Stimulated activated naive CD4-positive, alpha-beta T cell (primary cell): ENCODE measurements at regions not wholly inside any gene's neighbourhood (a gene's known extent, or its start where the extent isn't known, plus 50 kb on each side); places are given as distances from the start of the nearest gene placed in this dataset.
"Not testable (repeated sequence)": the region's sequence is repeated elsewhere in the genome, so short reads cannot be mapped to it uniquely, and the experiment has no call there.

Experiments
- DNase-seq, 6 experiments: peaks; one replicate each; lab custom pipeline; 2025; lab: John Stamatoyannopoulos, UW

DNA sequence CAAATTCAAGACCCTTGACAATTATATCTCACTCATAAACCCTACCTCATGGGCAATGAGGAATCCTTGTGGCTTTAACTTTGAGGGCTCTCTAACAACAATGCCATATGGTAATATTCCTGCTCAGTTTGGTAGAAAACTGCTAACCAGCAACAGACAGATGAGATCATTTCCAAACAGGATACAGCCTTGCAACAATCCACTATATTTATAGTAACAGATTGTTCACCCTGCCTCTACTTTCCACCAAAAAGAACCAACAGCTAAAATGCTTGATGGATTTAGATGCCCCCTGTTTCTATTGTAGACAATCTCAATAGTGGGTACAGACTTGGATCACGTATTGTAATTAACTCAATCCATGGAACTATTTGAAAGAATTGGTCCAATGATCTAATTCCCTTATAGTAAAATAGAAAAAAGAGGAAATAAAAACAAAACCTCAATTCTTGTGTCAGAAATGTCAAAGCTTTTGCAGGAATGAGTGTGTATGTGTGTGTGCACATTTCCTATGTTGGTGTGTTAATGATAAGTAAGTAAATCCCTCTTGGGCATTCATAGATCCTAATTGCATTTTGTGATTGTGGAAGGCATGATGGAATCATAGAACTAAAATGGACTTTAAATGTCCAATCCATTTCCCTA lies 100.0 kb upstream of the EDEM3 start:
- DNase-seq: no peak

DNA sequence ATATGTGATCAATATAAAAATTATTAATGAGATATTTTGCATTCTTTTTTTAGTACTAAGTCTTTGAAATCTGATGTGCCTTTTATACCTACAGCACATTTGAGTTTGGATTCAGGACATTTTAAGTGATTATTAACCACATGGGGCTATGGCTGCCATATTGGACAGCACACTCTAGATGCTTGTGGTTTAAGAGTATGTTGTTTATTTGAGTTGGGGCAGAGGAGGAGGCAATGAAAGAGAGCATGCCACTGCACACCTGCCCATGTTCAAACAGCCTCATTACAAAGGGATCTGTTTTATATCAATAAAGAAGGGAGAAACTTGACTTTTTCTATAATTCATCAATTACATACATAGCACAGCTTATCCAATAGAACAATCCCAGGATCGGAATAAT lies 99.4 kb upstream of the EDEM3 start:
- DNase-seq: no peak

DNA sequence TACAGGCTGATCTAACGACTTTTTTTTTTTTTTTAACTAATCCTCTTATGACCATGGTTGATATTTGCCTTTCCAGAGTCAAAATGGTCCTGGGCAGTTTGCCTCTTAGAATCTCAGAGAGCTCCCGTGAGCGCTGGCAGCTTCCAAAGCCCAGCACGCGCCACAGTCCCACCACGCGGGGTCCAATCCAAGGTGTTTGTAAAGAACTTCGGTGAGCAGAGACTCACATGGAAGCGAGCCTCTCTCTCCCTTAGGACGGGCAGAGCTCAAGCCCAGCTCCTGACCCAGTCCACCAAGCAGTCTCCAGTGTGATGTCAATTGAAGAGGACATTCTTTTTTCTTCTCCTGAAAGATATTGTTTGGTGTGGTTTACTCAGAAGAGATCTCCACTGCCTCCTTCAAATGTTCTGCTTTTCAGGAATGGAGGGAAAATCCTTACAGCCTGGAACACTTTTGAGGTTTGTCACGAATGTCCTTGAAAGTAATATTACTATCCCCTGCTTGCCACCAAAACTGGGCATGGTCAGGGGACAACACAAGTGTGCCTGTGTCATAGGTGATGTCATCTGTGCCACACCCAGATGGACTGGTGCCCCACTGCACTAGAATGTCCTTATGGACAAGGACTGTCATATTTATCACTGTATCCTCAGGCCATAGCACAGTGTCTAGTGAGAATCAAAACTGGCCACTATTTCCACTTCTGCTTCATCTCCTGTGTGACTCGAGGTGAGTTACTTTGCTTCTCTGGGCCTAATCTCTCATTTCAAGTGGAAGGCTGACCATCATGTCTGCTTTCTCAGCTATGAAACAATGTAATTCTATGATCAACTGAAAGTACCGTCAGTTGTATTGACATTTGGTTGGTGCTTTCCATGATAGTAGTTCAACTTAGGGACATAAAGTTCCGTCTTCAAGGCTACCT lies 97.4 kb upstream of the EDEM3 start:
- DNase-seq: no peak

DNA sequence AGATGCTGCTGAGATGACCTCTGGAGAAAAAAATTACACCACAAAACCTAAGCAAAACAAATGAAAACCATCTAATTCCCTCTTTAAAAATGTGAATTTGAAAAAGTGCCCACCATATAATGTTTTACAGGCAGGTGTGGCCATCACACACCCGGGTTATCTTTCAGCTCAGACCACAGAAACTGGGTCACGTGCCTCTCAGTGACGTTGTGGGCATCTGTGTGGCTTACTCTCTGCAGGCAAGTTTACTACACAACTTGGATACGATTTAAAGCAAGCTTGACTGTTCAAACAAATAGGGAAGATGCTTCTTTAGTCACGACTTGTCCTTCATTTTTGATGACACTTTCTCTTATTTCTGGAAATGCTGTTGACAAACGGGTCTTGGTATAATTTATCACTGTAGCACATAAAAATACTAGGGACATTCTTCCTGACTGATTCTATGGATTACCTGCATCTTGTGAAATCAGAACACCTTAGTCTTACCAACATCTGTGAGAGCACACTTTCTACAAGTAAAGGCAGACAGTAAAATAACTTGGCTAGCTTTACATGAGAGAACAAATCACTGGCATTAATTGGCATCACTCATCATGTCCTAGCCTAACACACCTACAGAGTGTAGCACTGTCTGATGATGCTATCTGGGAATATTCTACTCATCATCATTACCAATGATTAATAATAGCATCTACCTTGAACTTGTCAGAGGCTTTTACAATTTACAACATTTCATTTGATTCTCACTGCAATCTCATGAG lies 89.3 kb upstream of the EDEM3 start:
- DNase-seq: peak in 1 of 6 experiments; percentile 3

DNA sequence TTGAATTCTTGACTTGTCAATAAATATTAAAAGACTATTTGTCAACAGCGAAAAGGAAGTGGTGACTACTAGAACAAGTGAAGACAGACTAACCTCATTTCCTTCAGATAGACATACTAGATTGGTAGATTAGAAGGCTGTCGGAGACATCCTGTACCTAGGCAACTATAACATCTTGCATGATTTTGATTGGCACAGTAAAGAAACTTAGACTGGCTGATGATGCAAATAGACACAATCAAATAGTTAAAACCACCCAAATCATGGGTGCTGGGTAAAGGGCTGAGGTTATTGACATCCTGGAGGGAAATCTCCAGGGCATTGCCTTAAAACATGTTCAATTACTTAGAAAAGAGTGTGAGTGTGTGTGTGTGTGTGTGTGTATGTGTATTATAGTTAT lies 85.9 kb upstream of the EDEM3 start:
- DNase-seq: peak in 1 of 6 experiments; percentile 15

DNA sequence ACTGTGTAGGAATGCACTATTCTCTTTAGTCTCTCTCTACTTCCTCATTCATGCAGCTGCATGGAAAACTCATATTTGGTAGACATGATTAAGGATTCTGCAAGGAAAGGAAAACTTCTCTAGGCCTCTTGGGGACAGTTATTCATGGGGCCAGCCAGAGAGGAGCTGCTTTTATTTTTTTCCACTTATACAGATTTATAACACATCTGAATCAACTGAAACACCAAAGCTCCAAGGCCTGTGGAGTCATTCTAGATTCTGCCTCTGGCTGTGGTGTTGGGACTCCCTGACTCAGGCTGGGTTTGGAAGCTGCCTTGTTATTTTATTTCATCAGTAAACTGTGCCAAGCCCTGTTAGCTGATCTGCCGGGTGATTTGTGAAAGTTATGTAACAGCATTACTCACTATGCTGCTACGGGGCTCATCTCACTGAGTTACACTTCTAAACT lies 83.9 kb upstream of the EDEM3 start:
- no peak for DNase-seq

DNA sequence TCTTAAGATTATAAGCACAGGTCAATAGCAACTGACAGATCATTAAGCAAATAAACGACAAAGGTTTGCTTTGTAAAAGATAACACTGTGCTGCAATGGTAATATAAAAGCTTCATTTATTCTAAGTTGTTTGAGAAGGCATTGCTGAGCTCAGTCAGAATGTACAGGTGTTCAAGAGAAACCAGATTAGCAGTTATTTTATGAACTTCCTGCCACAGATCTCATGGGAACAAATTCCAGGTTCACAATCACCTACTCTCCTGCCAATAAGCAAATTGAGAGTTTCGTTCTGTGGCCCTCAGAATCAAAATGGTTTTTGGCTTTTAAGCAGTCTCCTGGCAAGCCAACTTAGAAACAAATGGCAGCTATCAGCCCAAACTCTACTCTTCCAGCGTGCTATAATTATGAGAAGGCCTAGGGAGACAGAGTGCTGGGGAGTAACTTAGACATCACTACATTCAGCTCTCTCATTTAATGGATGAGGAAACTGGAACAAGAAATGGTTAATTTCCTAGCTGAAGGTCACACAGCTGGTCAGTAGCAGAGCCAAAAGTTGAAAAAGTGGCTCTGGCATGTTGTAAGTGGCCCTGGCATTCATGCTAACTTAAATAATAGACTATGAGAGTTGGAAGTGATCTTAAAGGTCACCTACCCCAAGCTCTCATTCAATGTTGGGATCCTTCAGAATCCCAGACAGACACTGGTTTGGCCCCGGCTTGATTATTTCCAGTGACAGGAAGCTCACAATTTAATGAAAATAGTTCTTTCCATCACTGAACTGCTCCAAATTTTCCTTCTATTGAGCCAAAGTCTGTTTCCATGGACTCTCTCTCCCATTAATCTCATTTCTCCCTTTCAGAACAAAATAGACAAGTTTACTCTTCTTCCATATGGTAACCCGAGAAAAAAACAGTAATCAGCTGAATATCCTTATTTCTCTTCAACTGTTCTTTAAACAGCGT lies 82.6 kb upstream of the EDEM3 start:
- no peak for DNase-seq

DNA sequence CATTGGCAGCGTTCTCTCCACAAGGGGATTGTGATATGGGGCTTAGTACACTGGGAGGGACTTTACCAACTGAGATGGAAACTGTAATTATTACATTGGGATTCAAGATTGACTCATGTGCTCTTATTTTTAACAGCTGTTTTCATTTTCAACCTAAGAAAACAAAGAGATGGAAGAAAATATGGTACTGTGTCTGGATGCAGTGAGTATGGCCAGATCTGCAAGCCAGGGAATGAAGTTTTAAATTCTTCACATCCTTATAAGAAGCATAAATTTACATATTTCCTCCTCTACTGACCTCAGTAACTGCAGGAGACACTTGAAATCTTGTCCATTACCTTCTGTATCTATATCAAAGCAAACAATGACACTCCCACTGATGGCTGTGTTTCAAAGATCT lies 81.5 kb upstream of the EDEM3 start:
- no peak for DNase-seq

DNA sequence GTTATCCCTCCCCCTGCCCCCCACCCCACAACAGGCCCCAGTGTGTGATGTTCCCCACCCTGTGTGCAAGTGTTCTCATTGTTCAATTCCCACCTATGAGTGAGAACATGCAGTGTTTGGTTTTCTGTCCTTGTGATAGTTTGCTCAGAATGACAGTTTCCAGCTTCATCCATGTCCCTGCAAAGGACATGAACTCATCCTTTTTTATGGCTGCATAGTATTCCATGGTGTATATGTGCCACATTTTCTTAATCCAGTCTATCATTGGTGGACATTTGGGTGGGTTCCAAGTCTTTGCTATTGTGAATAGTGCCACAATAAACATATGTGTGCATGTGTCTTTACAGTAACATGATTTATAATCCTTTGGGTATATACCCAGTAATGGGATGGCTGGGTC lies 79.3 kb upstream of the EDEM3 start:
- DNase-seq: not testable (repeated sequence)

DNA sequence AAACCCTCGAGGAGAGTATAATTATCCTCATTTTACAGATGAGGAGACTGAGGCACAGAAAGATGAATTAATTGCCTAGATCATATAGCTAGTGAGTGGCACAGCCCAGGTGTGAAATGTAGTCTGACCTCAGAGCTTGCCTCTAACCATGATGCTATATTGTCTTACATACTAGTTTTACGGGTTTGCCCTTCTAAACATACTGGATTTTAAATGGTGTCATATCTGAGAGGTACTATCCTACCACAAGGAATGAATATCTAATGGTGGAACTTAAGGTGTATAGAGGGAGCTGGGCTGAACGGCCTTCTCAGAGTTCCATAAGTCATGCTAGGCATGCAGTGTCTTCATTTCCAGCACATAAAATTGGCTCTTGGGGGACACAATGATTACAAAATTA lies 77.9 kb upstream of the EDEM3 start:
- no peak for DNase-seq

DNA sequence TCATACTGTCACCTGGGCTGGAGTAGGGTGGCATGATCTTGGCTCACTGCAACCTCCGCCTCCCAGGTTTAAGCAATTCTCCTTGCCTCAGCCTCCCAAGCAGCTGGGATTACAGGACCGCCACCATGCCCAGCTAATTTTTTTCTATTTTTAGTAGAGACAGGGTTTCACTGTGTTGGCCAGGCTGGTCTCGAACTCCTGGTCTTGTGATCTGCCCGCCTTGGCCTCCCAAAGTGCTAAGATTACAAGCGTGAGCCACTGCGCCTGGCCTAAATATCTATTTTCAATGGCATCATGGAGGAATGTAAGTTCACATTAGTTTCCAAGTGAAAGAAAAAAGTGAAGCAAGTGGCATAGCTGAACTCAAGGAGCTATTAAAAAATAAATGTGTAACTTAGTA lies 74.8 kb upstream of the EDEM3 start:
- DNase-seq: not testable (repeated sequence)

DNA sequence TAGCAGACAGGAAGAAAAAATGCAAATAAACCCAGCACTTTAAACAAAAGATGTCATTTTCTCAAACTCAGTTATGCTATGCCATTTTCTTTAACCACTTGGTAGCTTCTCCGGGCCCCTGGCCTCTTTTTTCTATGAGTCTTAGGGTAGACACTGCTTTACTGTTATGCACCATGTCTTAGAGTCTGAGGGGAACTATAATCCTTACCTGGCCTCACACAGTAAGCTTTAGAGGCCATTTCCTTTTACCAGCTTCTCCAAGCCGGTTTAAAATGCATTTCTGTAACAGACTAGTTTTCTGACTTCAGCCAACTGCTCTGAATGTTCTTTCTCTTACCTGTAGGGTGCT lies 73.7 kb upstream of the EDEM3 start:
- no peak for DNase-seq

DNA sequence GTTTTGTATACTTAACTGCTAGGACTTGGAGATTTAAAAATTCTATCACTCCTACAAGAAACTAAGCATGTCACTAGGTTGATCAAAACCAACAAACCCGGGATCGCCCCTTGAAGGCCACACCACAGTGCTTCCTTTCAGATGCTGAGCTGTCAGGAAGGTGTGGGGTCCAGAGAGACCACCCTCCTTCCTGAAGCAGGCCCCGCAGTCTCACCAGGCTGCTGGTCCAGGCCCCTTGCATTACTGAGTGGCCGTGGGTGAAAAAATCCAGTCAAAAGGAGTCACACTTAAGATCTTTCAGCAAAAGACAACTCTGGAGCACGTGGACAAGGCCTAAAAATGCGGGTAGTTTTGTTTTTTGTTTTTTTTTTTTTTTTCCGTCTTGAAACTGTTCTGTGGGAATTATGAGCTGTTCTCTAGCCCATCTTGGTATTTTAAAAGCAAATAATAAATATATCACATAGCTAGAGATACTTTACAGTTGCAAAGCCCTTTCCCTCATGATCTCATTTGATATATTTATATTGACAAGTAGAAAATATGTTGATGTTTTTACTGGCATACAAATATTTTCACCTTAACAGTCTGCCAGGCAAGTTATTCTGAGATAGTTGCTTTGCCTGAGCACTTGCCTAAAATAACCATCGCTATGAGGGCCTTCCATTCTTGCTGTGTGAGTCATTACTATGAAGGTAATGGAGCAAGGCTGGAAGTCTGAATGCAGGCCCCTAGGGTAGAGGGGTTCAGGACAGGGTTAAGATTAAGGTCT lies 73.1 kb upstream of the EDEM3 start:
- DNase-seq: no peak

DNA sequence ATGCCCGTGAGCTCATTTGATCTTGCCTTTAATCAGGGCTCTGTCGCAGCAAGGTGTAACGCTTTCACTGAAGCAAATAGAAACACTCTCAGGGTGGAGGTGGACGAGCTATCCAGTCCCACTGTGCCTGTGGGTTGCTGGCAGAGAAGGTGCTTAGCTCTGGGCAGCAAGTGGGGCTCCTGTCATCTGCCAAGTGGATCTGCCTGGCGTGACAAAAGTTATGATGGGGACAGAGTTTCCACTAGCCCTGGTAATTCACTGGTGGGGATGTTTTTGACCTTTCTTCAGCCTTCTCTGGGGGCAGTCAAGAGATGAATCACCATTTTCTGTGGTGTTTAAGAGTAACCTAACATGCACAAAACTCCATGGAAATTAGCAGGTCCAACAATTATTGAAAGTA lies 71.3 kb upstream of the EDEM3 start:
- DNase-seq: no peak

DNA sequence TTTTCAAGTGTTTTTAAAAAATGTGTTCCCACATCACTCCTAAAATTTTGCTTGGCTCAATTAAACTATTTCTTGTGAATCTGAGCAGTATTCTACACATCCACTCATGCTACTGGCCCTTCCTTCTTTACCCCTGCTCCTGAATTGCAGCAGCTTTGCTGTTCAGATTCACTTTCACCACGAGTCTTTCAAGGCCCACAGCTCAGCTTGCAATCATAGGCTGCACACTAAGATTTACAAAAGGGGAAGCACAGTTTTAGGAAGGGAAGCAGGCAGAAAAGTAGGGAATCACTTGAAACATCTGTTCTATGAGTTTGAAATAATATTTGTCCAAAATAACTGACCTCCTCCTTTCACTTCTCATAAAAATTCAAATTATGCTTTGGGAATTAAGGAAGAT lies 70.9 kb upstream of the EDEM3 start:
- no peak for DNase-seq

DNA sequence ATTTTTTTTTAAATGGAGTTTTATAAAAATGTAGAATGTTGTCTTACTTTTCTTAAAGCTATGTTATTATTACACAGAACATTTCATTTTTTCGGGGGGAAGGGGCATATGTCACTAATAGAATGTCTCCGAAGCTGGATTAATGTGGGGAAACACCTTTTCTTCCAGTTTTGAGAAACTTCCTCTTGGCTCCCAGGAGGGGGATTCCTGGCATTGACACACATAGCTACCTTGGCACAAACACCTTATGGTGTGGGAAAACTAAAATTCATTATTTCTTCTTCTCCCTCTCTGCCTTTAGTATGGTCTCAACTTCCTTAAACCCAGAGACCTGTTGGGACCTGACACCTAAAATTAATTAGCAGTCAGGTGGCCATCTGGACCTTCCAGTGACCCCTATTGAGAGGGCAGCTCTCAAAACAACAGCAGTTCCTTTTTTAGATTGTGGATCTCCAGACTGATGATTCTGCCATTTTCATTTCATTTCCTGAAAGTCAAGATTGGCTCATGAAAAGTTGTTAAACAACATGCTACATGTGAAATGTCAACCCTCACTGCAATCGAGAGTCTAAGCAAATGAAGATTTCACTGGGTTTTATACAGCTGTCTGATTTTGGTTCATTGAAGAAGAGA lies 70.1 kb upstream of the EDEM3 start:
- DNase-seq: no peak

DNA sequence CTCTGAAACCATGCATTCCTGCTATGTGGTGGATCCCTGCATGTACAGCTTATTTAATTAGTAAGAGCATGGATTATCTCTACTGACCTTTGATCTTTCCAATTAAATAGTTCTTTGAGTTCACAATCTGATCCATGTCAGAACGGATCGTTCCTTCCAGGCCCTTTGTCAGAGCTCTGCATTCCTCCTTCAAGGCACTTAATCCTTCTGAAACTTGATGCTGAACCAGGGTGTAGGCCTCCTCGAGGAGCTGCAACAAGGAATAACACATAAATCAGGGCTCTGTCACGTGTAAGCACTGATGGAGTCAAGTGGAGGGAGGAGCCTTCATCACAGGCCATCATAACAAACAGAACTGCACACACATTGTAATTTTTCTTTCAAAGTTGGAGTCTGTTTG lies 68.4 kb upstream of the EDEM3 start:
- no peak for DNase-seq

DNA sequence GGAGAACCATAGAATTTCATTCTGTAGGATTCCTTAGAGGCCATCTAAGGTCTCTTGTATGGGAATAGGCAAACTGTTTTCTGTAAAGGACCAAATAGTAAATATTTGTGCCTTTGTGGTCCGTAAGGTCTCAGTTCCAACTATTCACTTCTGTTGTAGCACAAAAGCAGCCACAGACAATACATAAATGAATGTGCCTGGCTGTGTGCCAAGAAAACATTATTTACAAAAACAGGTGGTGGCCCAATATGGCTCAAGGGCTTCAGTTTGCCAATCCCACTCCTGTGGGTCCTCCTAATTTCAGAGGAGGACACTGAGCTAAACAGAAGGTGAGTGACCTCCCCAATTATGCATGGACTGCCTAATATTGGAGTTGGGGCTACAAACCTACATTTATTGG lies 67.6 kb upstream of the EDEM3 start:
- DNase-seq: no peak

DNA sequence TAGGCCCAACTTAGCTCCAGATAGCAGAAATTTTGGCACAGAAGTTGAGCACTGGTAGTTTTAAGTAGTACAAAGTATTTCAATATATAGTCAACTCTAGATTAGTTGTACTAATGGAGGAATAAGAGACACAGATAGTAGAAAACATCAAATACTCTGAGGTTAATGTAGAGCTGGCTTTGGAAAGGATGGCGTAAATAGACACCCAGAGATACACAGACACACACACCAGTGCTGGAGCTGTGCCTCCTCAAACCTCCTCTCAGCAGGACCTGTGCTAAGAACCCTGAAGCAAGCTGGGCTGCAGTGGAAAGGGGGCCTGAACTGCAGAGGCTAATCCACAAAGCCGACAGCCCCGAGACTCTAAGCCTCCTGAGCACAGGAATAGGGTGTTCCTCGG lies 67.0 kb upstream of the EDEM3 start:
- no peak for DNase-seq

DNA sequence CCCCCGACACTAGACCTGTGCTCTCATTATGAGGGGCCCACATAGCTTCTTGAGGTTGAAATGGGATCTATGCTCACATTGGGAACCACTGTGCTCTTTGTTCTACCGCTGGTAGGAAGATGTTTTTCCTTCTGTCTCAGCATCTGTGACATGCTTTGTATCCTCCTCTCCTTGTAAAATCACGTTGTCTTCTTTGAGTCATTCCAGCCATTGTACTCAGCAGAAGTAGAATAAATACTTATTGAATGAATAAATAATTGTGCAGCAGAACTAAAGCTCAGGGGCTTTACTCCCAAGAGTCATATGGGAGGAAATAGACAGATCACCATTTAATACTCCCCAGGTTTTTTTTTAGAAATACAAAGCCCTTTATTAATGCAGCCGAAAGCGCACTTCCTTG lies 66.3 kb upstream of the EDEM3 start:
- no peak for DNase-seq
